ENCODE measurements at regions not wholly inside any gene's neighbourhood (a gene's known extent, or its start where the extent isn't known, plus 50 kb on each side); places are given as distances from the start of the nearest gene placed in this dataset.

- Histone ChIP-seq H3K27ac (ENCODE audit: low read depth, low read length) (no peak overlapping the region), H3K36me3 (ENCODE audit: control insufficient read depth, low read length) (no peaks in the 10 kb centered on the region), H3K79me2 (ENCODE audit: control insufficient read depth, low read length) (no peaks in the 10 kb centered on the region), H3K4me3 (ENCODE audit: low read length) (no peak overlapping the region), H3K9me2 (replicated peaks; ENCODE audit: control insufficient read depth, low read length) (no peaks in the 10 kb centered on the region), H3F3A (ENCODE audit: control insufficient read depth, insufficient read depth) (no peaks in the 10 kb centered on the region), H3K4me1 (ENCODE audit: control insufficient read depth, low read length) (no peaks in the 10 kb centered on the region), H4K20me1 (ENCODE audit: control insufficient read depth, insufficient read depth, low read depth, low read length) (no peaks in the 10 kb centered on the region), H3K4me2 (ENCODE audit: low read length) (no peak overlapping the region), H3K9me3 (ENCODE audit: control insufficient read depth, insufficient read depth, low read length) (no peaks in the 10 kb centered on the region), H3K27me3 (ENCODE audit: control insufficient read depth, low read length) (no peaks in the 10 kb centered on the region)
- TF ChIP-seq, protein P1, sequence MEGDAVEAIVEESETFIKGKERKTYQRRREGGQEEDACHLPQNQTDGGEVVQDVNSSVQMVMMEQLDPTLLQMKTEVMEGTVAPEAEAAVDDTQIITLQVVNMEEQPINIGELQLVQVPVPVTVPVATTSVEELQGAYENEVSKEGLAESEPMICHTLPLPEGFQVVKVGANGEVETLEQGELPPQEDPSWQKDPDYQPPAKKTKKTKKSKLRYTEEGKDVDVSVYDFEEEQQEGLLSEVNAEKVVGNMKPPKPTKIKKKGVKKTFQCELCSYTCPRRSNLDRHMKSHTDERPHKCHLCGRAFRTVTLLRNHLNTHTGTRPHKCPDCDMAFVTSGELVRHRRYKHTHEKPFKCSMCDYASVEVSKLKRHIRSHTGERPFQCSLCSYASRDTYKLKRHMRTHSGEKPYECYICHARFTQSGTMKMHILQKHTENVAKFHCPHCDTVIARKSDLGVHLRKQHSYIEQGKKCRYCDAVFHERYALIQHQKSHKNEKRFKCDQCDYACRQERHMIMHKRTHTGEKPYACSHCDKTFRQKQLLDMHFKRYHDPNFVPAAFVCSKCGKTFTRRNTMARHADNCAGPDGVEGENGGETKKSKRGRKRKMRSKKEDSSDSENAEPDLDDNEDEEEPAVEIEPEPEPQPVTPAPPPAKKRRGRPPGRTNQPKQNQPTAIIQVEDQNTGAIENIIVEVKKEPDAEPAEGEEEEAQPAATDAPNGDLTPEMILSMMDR (IDR thresholded peaks at IDR 0.05; ENCODE audit: low read depth, low read length, poor library complexity, severe bottlenecking): no peak
- no peak for TF ChIP-seq EZH2phosphoT487 (IDR thresholded peaks at IDR 0.05; ENCODE audit: borderline replicate concordance, low read length)
Measured at GRCh38 chrX:39678914-39679313, 418.8 kb downstream of the BCOR start.

DNA sequence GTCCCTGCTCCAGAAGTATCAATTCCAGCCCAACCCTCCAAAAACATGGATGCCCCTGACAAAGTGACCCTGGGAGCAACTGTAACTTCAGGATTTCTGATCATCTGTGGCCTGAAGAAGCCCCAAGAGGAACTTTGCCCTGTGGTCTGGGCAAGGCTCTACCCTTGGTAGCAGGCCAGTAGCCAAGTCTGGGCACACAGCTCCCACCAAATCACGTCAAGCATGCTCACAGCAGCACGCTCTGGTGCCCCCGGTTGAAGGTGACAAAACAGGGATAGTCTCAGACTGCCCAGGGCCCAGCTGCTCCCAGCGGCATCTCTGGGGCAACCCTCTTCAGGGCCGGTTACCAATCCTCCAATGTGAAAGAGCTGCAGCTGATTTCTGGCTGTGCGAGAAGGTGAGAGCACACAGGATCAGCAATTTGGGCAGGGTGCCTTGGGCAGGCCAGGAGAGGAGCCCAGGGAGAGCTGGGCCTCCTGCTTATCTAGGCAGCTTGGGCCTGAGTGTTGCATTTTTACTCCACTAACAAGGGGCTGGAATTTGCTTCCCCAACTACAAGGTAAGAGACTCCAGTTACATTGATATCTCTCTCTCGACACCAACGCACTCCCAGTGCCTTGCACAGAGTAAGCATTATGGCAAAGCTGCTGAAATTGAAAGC, 418.1 kb downstream of the BCOR start:
- TF ChIP-seq, protein P1 (IDR thresholded peaks at IDR 0.05; ENCODE audit: low read depth, low read length, poor library complexity, severe bottlenecking): no peak
- TF ChIP-seq EZH2phosphoT487 (IDR thresholded peaks at IDR 0.05; ENCODE audit: borderline replicate concordance, low read length): no peak
- Histone ChIP-seq H3K79me2 (ENCODE audit: control insufficient read depth, low read length) (no peaks in the 10 kb centered on the region), H3K27ac (ENCODE audit: low read depth, low read length) (no peak overlapping the region), H3K4me3 (ENCODE audit: low read length) (no peak overlapping the region), H3K9me2 (replicated peaks; ENCODE audit: control insufficient read depth, low read length) (no peaks in the 10 kb centered on the region), H3K9me3 (ENCODE audit: control insufficient read depth, insufficient read depth, low read length) (no peaks in the 10 kb centered on the region), H3K4me1 (ENCODE audit: control insufficient read depth, low read length) (no peaks in the 10 kb centered on the region), H3K27me3 (ENCODE audit: control insufficient read depth, low read length) (no peaks in the 10 kb centered on the region), H3K4me2 (ENCODE audit: low read length) (no peak overlapping the region), H3K36me3 (ENCODE audit: control insufficient read depth, low read length) (no peaks in the 10 kb centered on the region), H3F3A (ENCODE audit: control insufficient read depth, insufficient read depth) (no peaks in the 10 kb centered on the region), H4K20me1 (ENCODE audit: control insufficient read depth, insufficient read depth, low read depth, low read length) (no peaks in the 10 kb centered on the region)

- no peak overlapping the region for H3K4me2 ChIP-seq (ENCODE audit: low read length)
- no peaks in the 10 kb centered on the region for H3K4me1 ChIP-seq (ENCODE audit: control insufficient read depth, low read length)
- no peaks in the 10 kb centered on the region for H3F3A ChIP-seq (ENCODE audit: control insufficient read depth, insufficient read depth)
- H4K20me1 ChIP-seq (ENCODE audit: control insufficient read depth, insufficient read depth, low read depth, low read length): no peaks in the 10 kb centered on the region
- H3K9me3 ChIP-seq (ENCODE audit: control insufficient read depth, insufficient read depth, low read length): no peaks in the 10 kb centered on the region
- no peaks in the 10 kb centered on the region for H3K36me3 ChIP-seq (ENCODE audit: control insufficient read depth, low read length)
- H3K4me3 ChIP-seq (ENCODE audit: low read length): no peak overlapping the region
- H3K27me3 ChIP-seq (ENCODE audit: control insufficient read depth, low read length): no peaks in the 10 kb centered on the region
- no peaks in the 10 kb centered on the region for H3K79me2 ChIP-seq (ENCODE audit: control insufficient read depth, low read length)
- no peaks in the 10 kb centered on the region for H3K9me2 ChIP-seq (replicated peaks; ENCODE audit: control insufficient read depth, low read length)
- TF ChIP-seq, protein P1 (IDR thresholded peaks at IDR 0.05; ENCODE audit: low read depth, low read length, poor library complexity, severe bottlenecking): no peak
- TF ChIP-seq EZH2phosphoT487 (IDR thresholded peaks at IDR 0.05; ENCODE audit: borderline replicate concordance, low read length): no peak
- H3K27ac ChIP-seq (ENCODE audit: low read depth, low read length): no peak overlapping the region
Measured at GRCh38 chrX:39681885-39682284, 415.9 kb downstream of the BCOR start.

All from DOHH2 (cell line).